ENCODE measurements at regions not wholly inside any gene's neighbourhood (a gene's known extent, or its start where the extent isn't known, plus 50 kb on each side); places are given as distances from the start of the nearest gene placed in this dataset.

- intact Hi-C loops (cut with micrococcal nuclease), result no loop called here
- peaks cover 60% of the 10 kb centered on the region for H3K27me3 ChIP-seq (ENCODE audit: insufficient read depth, low read length)
- POLR2A ChIA-PET, result no interaction called here
Measured at GRCh38 chr5:38135486-38136039, 122.8 kb upstream of the EGFLAM start.

More at GRCh38 chr5:38135486-38136039, 122.8 kb upstream of the EGFLAM start:
- Histone ChIP-seq H4K20me1 (ENCODE audit: insufficient read depth) (no peaks in the 10 kb centered on the region), H3K4me3 (replicated peaks in 1 of 2; ENCODE audit: low read depth in 1 of 2, low read length in 2 of 2) (no peak overlapping the region), H3K4me2 (ENCODE audit: low read length) (no peak overlapping the region), H3K79me2 (ENCODE audit: insufficient read depth, low read length) (no peaks in the 10 kb centered on the region), H3K9ac (ENCODE audit: low read length) (no peak overlapping the region), H3K36me3 (ENCODE audit: control insufficient read depth in 1 of 2, insufficient read depth in 2 of 2, low read length in 2 of 2) (no peaks in the 10 kb centered on the region), H3K9me2 (ENCODE audit: insufficient read depth) (no peaks in the 10 kb centered on the region), H3K9me3 (ENCODE audit: control insufficient read depth in 1 of 2, insufficient read depth in 1 of 2, low read depth in 1 of 2, low read length in 2 of 2) (no peaks in the 10 kb centered on the region), H2AFZ (ENCODE audit: low read depth, low read length, poor library complexity, severe bottlenecking) (no peak overlapping the region), H3K27ac (ENCODE audit: low read depth, low read length) (no peak overlapping the region), H3K4me1 (ENCODE audit: control insufficient read depth in 1 of 2, insufficient read depth in 2 of 2, low read length in 2 of 2) (no peaks in the 10 kb centered on the region)
- no peak for TF ChIP-seq JUND (IDR thresholded peaks at IDR 0.05)
- TF ChIP-seq YY1 (IDR thresholded peaks at IDR 0.05; ENCODE audit: extremely low read depth, insufficient replicate concordance, low read depth, low read length), result no peak
- no peak for TF ChIP-seq POLR2AphosphoS5 (IDR thresholded peaks at IDR 0.05; ENCODE audit: low read depth, low read length)
- TF ChIP-seq CEBPB (IDR thresholded peaks at IDR 0.05; ENCODE audit: low read depth), result no peak
- no peak for TF ChIP-seq ZBTB33 (IDR thresholded peaks at IDR 0.05; ENCODE audit: extremely low read depth, insufficient replicate concordance, low read length)
- TF ChIP-seq CBX3 (IDR thresholded peaks at IDR 0.05; ENCODE audit: low read depth), result no peak
- no peak for TF ChIP-seq POLR2A (IDR thresholded peaks at IDR 0.05; ENCODE audit: borderline replicate concordance, extremely low read depth, insufficient read depth, insufficient read length)
- TF ChIP-seq ZFX (IDR thresholded peaks at IDR 0.05), result no peak
- no peak for TF ChIP-seq EGR1 (IDR thresholded peaks at IDR 0.05; ENCODE audit: low read depth)
- TF ChIP-seq, protein P1, sequence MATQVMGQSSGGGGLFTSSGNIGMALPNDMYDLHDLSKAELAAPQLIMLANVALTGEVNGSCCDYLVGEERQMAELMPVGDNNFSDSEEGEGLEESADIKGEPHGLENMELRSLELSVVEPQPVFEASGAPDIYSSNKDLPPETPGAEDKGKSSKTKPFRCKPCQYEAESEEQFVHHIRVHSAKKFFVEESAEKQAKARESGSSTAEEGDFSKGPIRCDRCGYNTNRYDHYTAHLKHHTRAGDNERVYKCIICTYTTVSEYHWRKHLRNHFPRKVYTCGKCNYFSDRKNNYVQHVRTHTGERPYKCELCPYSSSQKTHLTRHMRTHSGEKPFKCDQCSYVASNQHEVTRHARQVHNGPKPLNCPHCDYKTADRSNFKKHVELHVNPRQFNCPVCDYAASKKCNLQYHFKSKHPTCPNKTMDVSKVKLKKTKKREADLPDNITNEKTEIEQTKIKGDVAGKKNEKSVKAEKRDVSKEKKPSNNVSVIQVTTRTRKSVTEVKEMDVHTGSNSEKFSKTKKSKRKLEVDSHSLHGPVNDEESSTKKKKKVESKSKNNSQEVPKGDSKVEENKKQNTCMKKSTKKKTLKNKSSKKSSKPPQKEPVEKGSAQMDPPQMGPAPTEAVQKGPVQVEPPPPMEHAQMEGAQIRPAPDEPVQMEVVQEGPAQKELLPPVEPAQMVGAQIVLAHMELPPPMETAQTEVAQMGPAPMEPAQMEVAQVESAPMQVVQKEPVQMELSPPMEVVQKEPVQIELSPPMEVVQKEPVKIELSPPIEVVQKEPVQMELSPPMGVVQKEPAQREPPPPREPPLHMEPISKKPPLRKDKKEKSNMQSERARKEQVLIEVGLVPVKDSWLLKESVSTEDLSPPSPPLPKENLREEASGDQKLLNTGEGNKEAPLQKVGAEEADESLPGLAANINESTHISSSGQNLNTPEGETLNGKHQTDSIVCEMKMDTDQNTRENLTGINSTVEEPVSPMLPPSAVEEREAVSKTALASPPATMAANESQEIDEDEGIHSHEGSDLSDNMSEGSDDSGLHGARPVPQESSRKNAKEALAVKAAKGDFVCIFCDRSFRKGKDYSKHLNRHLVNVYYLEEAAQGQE (IDR thresholded peaks at IDR 0.05; ENCODE audit: low read depth), result no peak
- TF ChIP-seq SRF (IDR thresholded peaks at IDR 0.05; ENCODE audit: low read depth), result no peak
- no peak for TF ChIP-seq TCF7L2 (IDR thresholded peaks at IDR 0.05; ENCODE audit: borderline replicate concordance, extremely low read depth, insufficient read depth, insufficient read length)
- no peak for TF ChIP-seq ZNF274 (IDR thresholded peaks at IDR 0.05; ENCODE audit: low read depth, low read length)
- TF ChIP-seq MAX (IDR thresholded peaks at IDR 0.05), result no peak
- TF ChIP-seq SIN3A (IDR thresholded peaks at IDR 0.05; ENCODE audit: low read depth), result no peak
- no peak for TF ChIP-seq EZH2 (IDR thresholded peaks at IDR 0.05)
- TF ChIP-seq ELF1 (IDR thresholded peaks at IDR 0.05; ENCODE audit: borderline replicate concordance, low read depth), result no peak
- no peak for TF ChIP-seq EZH2phosphoT487 (IDR thresholded peaks at IDR 0.05; ENCODE audit: borderline replicate concordance)
- BruUV-seq (replicated peaks), result no TSS peak
- DNase-seq (ENCODE audit: low read depth, low spot score) (no peak), ATAC-seq (no peak)
- CTCF ChIA-PET, result no interaction called here
- RAD21 ChIA-PET (ENCODE audit: low non-redundant PET in 1 of 2, low total read pairs in 2 of 2, uncharacterized antibody in 2 of 2, unreplicated experiment in 2 of 2), result no interaction called here
